GM12891 (cell line): ENCODE measurements at regions not wholly inside any gene's neighbourhood (a gene's known extent, or its start where the extent isn't known, plus 50 kb on each side); places are given as distances from the start of the nearest gene placed in this dataset.

ENCODE experiments used
- PAX5 ChIP-seq: IDR thresholded peaks from 2 replicates; pipeline ENCODE4 v1.6.1; 2011; ENCODE audit warnings: low read length, moderate library complexity, mild to moderate bottlenecking; ENCODE audit not compliant: insufficient read depth, severe bottlenecking
- POLR2A ChIP-seq: IDR thresholded peaks from 2 replicates; pipeline ENCODE4 v1.6.1; 2011; ENCODE audit warnings: low read depth, low read length, control low read depth
- POLR2AphosphoS5 ChIP-seq: IDR thresholded peaks from 2 replicates; pipeline ENCODE4 v1.6.1; 2011; ENCODE audit warnings: low read depth, low read length, control low read depth
- POU2F2 ChIP-seq: IDR thresholded peaks from 2 replicates; pipeline ENCODE4 v1.6.1; 2011; ENCODE audit warnings: low read depth, mild to moderate bottlenecking, control low read depth, low read length, moderate library complexity
- SPI1 ChIP-seq: IDR thresholded peaks from 2 replicates; pipeline ENCODE4 v1.6.1; 2011; ENCODE audit warnings: low read depth, low read length, control low read depth
- TAF1 ChIP-seq: IDR thresholded peaks from 2 replicates; pipeline ENCODE4 v1.6.1; 2011; ENCODE audit warnings: low read depth, low read length, control low read depth

DNA sequence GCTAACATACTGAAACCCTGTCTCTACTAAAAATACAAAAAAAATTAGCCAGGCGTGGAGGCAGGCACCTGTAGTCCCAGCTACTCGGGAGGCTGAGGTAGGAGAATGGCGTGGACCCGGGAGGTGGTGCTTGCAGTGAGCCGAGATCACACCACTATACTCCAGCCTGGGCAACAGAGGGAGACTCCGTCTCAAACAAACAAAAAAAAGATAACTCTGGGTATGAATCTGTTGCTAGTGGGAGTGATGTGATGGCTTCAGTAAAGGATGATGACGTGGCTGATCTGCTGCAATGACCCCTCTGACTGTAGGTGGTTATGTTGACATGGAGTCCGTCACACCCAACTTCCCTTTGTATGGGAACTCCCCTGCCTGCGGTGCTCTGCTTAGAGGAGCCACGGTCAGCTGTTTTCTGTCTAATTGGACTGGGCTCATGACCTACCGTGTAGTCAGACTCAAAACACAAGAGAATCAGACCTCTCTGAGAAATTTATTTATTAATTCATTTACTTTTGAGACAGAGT, 59.1 kb upstream of the MED13L start:
- TF ChIP-seq POLR2AphosphoS5 (no peak), POLR2A (no peak), TAF1 (no peak), SPI1 (peak; percentile 51), PAX5 (no peak), POU2F2 (0 out of 2 replicates have a peak, but pooled peaks have one; percentile 26)
